KG1 (cell line): ENCODE measurements at regions not wholly inside any gene's neighbourhood (a gene's known extent, or its start where the extent isn't known, plus 50 kb on each side); places are given as distances from the start of the nearest gene placed in this dataset.
"Not testable (repeated sequence)": the region's sequence is repeated elsewhere in the genome, so short reads cannot be mapped to it uniquely, and the experiment has no call there.

Experiments
- DNase-seq: peaks from one replicate; lab custom pipeline; 2025; lab: John Stamatoyannopoulos, UW

GRCh38 chr7:67620216-67620933 lies 623.7 kb downstream of the TYW1 start:
- DNase-seq, result no peak

- no peak for DNase-seq
Observed at GRCh38 chr7:67621704-67622103, 625.1 kb downstream of the TYW1 start.

- peak; percentile 10 for DNase-seq
Observed at GRCh38 chr7:67625257-67625737, 628.7 kb downstream of the TYW1 start.

GRCh38 chr7:67631476-67631875 lies 634.8 kb downstream of the TYW1 start:
- no peak for DNase-seq

GRCh38 chr7:67635271-67635670 lies 638.6 kb downstream of the TYW1 start:
- DNase-seq, result no peak

GRCh38 chr7:67636348-67637022 lies 639.9 kb downstream of the TYW1 start:
- no peak for DNase-seq

- no peak for DNase-seq
Observed at GRCh38 chr7:67637023-67637358, 640.4 kb downstream of the TYW1 start.

- DNase-seq, result not testable (repeated sequence)
Observed at GRCh38 chr7:67642542-67642941, 645.9 kb downstream of the TYW1 start.

- no peak for DNase-seq
Observed at GRCh38 chr7:67644151-67644550, 647.5 kb downstream of the TYW1 start.

GRCh38 chr7:67652937-67653336 lies 656.3 kb downstream of the TYW1 start:
- no peak for DNase-seq

- DNase-seq, result no peak
Observed at GRCh38 chr7:67653856-67654454, 657.3 kb downstream of the TYW1 start.

GRCh38 chr7:67654642-67655041 lies 658.0 kb downstream of the TYW1 start:
- DNase-seq, result no peak

- no peak for DNase-seq
Observed at GRCh38 chr7:67655168-67655567, 658.5 kb downstream of the TYW1 start.

- no peak for DNase-seq
Observed at GRCh38 chr7:67659091-67659490, 662.5 kb downstream of the TYW1 start.

- no peak for DNase-seq
Observed at GRCh38 chr7:67662804-67663203, 666.2 kb downstream of the TYW1 start.

GRCh38 chr7:67663644-67664043 lies 667.0 kb downstream of the TYW1 start:
- DNase-seq, result no peak

GRCh38 chr7:67666359-67666758 lies 669.7 kb downstream of the TYW1 start:
- DNase-seq, result not testable (repeated sequence)

GRCh38 chr7:67671006-67671548 lies 674.4 kb downstream of the TYW1 start:
- no peak for DNase-seq

GRCh38 chr7:67673861-67674260 lies 677.2 kb downstream of the TYW1 start:
- DNase-seq, result no peak

- DNase-seq, result not testable (repeated sequence)
Observed at GRCh38 chr7:67674862-67675261, 678.2 kb downstream of the TYW1 start.

GRCh38 chr7:67675971-67676370 lies 679.3 kb downstream of the TYW1 start:
- no peak for DNase-seq

GRCh38 chr7:67678419-67678818 lies 681.8 kb downstream of the TYW1 start:
- no peak for DNase-seq

- DNase-seq, result no peak
Observed at GRCh38 chr7:67683628-67684027, 687.0 kb downstream of the TYW1 start.
